ENCODE measurements at regions not wholly inside any gene's neighbourhood (a gene's known extent, or its start where the extent isn't known, plus 50 kb on each side); places are given as distances from the start of the nearest gene placed in this dataset.

DNA sequence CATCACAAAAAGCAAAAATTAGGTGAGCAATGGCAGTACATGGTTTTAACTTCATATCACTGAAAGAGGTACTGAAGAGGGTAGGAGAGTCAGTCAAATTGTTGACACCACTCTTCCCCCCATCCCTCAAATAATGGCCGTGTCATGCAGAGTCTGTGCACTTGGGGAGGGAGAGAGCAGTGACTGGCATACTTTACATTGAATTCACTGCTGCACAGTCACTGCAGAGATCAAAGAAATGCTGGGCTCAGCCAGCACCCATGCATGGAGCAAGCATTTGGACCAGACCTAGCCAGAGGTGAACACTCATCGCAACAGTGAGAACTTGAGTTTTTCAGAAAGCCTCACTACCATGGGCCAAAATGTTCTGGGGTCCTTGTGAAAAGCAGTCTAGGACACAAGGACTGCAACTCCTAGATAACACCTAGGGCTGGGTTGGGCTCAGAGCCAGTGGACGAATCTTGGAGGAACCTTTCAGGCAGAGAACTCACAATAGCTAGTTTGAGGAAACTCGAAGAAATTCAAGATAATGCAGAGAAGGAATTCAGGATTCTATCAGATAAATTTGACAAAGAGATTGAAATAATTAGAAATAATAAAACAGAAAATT, 112.9 kb downstream of the NR4A2 start:
- no peak for DNase-seq (ENCODE audit: low spot score in 2 of 2)
- Histone ChIP-seq H3K4me3 (no peak overlapping the region), H3K27ac (no peak overlapping the region), H3K9me3 (peaks cover 0 to 9% of the 10 kb centered on the region in 2 donors), H3K36me3 (no peaks in the 10 kb centered on the region), H3K27me3 (no peaks in the 10 kb centered on the region), H3K4me1 (no peaks in the 10 kb centered on the region)
- TF ChIP-seq, protein P1, sequence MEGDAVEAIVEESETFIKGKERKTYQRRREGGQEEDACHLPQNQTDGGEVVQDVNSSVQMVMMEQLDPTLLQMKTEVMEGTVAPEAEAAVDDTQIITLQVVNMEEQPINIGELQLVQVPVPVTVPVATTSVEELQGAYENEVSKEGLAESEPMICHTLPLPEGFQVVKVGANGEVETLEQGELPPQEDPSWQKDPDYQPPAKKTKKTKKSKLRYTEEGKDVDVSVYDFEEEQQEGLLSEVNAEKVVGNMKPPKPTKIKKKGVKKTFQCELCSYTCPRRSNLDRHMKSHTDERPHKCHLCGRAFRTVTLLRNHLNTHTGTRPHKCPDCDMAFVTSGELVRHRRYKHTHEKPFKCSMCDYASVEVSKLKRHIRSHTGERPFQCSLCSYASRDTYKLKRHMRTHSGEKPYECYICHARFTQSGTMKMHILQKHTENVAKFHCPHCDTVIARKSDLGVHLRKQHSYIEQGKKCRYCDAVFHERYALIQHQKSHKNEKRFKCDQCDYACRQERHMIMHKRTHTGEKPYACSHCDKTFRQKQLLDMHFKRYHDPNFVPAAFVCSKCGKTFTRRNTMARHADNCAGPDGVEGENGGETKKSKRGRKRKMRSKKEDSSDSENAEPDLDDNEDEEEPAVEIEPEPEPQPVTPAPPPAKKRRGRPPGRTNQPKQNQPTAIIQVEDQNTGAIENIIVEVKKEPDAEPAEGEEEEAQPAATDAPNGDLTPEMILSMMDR (IDR thresholded peaks at IDR 0.05), result no peak
- intact Hi-C loops (cut with DNase I), result no loop called here

DNA sequence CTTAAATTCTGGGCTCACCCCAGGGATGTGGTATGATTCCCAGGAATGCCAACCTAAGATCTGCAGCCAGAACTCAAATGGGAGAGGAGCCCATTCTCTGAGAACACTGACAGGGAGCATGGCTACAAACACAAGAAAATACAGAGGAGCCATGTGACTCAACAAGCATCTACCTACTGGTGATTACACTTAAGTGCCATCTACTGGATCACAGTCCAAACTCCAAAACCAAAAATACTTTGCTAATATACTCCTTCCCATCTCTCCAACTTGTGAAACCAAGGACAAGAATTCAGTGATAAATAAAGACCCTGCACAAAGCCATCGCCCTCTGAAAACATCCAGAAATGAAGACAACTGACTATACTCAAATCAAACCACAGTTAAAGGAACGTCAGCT, 116.9 kb downstream of the NR4A2 start:
- intact Hi-C loops (cut with DNase I), result no loop called here
- no peaks in the 10 kb centered on the region for H3K36me3 ChIP-seq
- TF ChIP-seq, protein P1 (IDR thresholded peaks at IDR 0.05), result no peak
- DNase-seq (ENCODE audit: low spot score in 2 of 2), result no peak
- H3K9me3 ChIP-seq, result no peaks in the 10 kb centered on the region
- H3K27ac ChIP-seq, result no peak overlapping the region
- no peaks in the 10 kb centered on the region for H3K4me1 ChIP-seq
- H3K4me3 ChIP-seq, result no peak overlapping the region
- H3K27me3 ChIP-seq, result no peaks in the 10 kb centered on the region

DNA sequence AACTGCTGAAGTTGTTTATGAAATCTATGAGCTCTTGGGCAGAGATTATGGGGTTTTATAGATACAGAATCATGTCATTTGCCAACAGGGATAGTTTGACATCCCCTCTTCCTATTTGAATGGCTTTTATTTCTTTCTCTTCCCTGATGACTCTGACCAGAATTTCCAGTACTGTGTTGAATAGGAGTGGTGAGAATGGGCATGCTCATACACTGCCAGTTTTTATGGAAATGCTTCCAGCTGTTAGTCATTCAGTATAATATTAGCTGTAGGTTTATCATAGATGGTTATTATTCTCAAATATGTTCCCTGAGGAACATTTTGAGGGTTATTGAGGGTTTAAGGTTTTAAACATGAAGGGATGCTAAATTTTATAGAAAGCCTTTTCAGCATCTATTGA, 121.2 kb downstream of the NR4A2 start:
- no peaks in the 10 kb centered on the region for H3K36me3 ChIP-seq
- no peaks in the 10 kb centered on the region for H3K9me3 ChIP-seq
- intact Hi-C loops (cut with DNase I), result no loop called here
- H3K4me3 ChIP-seq, result no peak overlapping the region
- DNase-seq (ENCODE audit: low spot score in 2 of 2), result no peak
- no peaks in the 10 kb centered on the region for H3K4me1 ChIP-seq
- TF ChIP-seq, protein P1 (IDR thresholded peaks at IDR 0.05), result no peak
- H3K27me3 ChIP-seq, result no peaks in the 10 kb centered on the region
- no peak overlapping the region for H3K27ac ChIP-seq

DNA sequence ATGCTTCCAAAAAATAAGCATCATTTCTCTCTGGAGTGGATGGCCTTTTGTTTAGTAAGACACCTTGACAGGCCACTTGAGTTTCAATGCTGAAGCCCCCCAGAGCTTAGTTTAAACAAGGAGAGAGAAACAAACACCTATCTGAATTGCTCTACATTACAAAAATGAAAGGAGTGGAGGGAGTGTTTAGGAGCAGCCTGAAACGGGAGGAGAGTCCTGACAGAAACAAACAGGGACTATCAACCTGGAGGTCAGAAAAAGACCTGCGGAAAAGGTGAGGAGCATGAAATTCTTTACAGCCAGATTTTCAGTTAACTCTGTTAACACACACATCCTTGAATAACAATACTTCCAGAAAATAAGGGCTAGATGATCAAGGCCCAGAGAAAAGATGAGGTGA, 126.2 kb downstream of the NR4A2 start:
- DNase-seq (ENCODE audit: low spot score in 2 of 2), result no peak

DNA sequence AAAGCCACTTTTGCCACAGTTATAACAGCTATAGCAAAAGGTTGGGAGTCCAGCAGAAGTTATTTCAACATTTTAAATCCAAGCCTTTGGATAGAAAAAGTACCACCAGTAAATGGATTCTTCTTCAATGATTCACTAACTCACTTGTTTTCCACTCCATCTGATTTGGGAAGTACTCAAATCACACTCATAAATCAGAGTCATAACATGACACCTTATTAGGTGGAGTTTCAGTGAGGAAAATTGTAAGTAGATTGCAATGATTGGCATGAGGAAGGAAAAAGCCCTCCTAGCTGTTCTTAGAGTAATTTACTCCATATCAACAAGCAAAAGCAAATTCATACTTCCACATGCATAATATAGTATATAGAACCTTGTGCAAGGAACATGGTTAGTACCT, 132.9 kb downstream of the NR4A2 start:
- no peaks in the 10 kb centered on the region for H3K27me3 ChIP-seq
- intact Hi-C loops (cut with DNase I), result no loop called here

More for the DNA sequence above, 126.2 kb downstream of the NR4A2 start:
- Histone ChIP-seq H3K27ac (no peak overlapping the region), H3K4me1 (no peaks in the 10 kb centered on the region), H3K27me3 (no peaks in the 10 kb centered on the region), H3K36me3 (no peaks in the 10 kb centered on the region), H3K9me3 (no peaks in the 10 kb centered on the region), H3K4me3 (no peak overlapping the region)
- TF ChIP-seq, protein P1 (IDR thresholded peaks at IDR 0.05), result no peak
- intact Hi-C loops (cut with DNase I), result no loop called here

More for the DNA sequence above, 132.9 kb downstream of the NR4A2 start:
- DNase-seq (ENCODE audit: low spot score in 2 of 2), result no peak
- Histone ChIP-seq H3K9me3 (no peaks in the 10 kb centered on the region), H3K4me1 (no peaks in the 10 kb centered on the region), H3K36me3 (no peaks in the 10 kb centered on the region), H3K27ac (no peak overlapping the region), H3K4me3 (no peak overlapping the region)
- TF ChIP-seq, protein P1 (IDR thresholded peaks at IDR 0.05), result no peak
